ENCODE measurements at regions not wholly inside any gene's neighbourhood (a gene's known extent, or its start where the extent isn't known, plus 50 kb on each side); places are given as distances from the start of the nearest gene placed in this dataset.

GRCh38 chr20:40813708-40814630 is 124.9 kb upstream of the MAFB start:
- FAIRE-seq: no peak
- peaks cover 0 to 6% of the 10 kb centered on the region in 2 experiments; a peak in 1 of 5 replicates for H3K27me3 ChIP-seq (ENCODE audit: control insufficient read depth in 2 of 2, insufficient read depth in 2 of 2, low read length in 2 of 2)
- CTCF ChIA-PET (ENCODE audit: low intra/inter-chr PET ratio): no interaction called here
- no peak overlapping the region for H3K9ac ChIP-seq (ENCODE audit: insufficient read depth in 1 of 2, low read depth in 2 of 2, low read length in 2 of 2)
- no peaks in the 10 kb centered on the region for H3K79me2 ChIP-seq (ENCODE audit: control insufficient read depth, insufficient read depth, low read length)
- H3K27ac ChIP-seq (ENCODE audit: extremely low read depth, low read depth, low read length): no peak overlapping the region
- H3K9me1 ChIP-seq (ENCODE audit: control insufficient read depth, insufficient read depth, low read length): no peaks in the 10 kb centered on the region
- H4K20me1 ChIP-seq (replicated peaks; ENCODE audit: control insufficient read depth, insufficient read depth, low read length): no peaks in the 10 kb centered on the region
- H3K4me2 ChIP-seq (ENCODE audit: insufficient read depth, low read length): no peak overlapping the region
- no peak for ATAC-seq
- no peak for DNase-seq (ENCODE audit: extremely low read depth in 1 of 4, low spot score in 3 of 4)
- no peak overlapping the region for H3K4me3 ChIP-seq
- no peaks in the 10 kb centered on the region; a peak in 3 of 5 replicates for H3K4me1 ChIP-seq (replicated peaks in 1 of 2; ENCODE audit: control insufficient read depth in 2 of 2, insufficient read depth in 2 of 2, low read length in 2 of 2)
- WGBS (ENCODE audit: insufficient coverage, low coverage, missing lambda C conversion rate): 0% methylated on average over 12 of the region's 13 CpGs
- BruUV-seq (replicated peaks): no TSS peak
- POLR2A ChIA-PET: interaction anchor here (1.0 kb wide), 1 partner anchor 46 kb away, joined by 5 read pairs; no protein-coding TSS in a partner anchor
- intact Hi-C loops (cut with micrococcal nuclease) (no loop called here), in situ Hi-C loops (cut with MboI) (no loop called here)
- H3K36me3 ChIP-seq (ENCODE audit: control insufficient read depth, insufficient read depth, low read length): no peaks in the 10 kb centered on the region
- no peaks in the 10 kb centered on the region for H3K9me3 ChIP-seq (replicated peaks; ENCODE audit: control insufficient read depth, insufficient read depth, low read depth, low read length)
- no peak overlapping the region for H2AFZ ChIP-seq (ENCODE audit: low read depth, low read length)
- TF ChIP-seq SRSF1 (IDR thresholded peaks at IDR 0.05; ENCODE audit: low read depth, low read length): no peak
- no peak for TF ChIP-seq ZNF140 (CRISPR knock-in tag; IDR thresholded peaks at IDR 0.05)
- TF ChIP-seq GABPA (tag; conservative IDR thresholded peaks at IDR 0.05; ENCODE audit: low read depth): no peak
- no peak for TF ChIP-seq MXD1 (CRISPR knock-in tag; IDR thresholded peaks at IDR 0.05; ENCODE audit: borderline replicate concordance, poor library complexity, severe bottlenecking)
- TF ChIP-seq FUS (optimal IDR thresholded peaks at IDR 0.05; ENCODE audit: low read depth, low read length): no peak
- no peak for TF ChIP-seq STAT5B (CRISPR knock-in tag; IDR thresholded peaks at IDR 0.05)
- TF ChIP-seq BCLAF1 (IDR thresholded peaks at IDR 0.05; ENCODE audit: borderline replicate concordance in 1 of 2, control insufficient read depth in 1 of 2, low read depth in 2 of 2, low read length in 1 of 2): no peak
- TF ChIP-seq ZNF444 (CRISPR knock-in tag; IDR thresholded peaks at IDR 0.05): no peak
- no peak for TF ChIP-seq ZNF24 (IDR thresholded peaks at IDR 0.05)
- TF ChIP-seq HMGXB4 (CRISPR knock-in tag; IDR thresholded peaks at IDR 0.05): no peak
- TF ChIP-seq ZNF324 (CRISPR knock-in tag; IDR thresholded peaks at IDR 0.05): no peak
- TF ChIP-seq CBX2 (IDR thresholded peaks at IDR 0.05; ENCODE audit: insufficient read depth, low read length, poor library complexity, severe bottlenecking): no peak
- no peak for TF ChIP-seq SOX6 (IDR thresholded peaks at IDR 0.05)
- no peak for TF ChIP-seq IRF9 (tag; IDR thresholded peaks at IDR 0.05)
- TF ChIP-seq FOXK2 (conservative IDR thresholded peaks at IDR 0.05 in 1 of 2, IDR thresholded peaks at IDR 0.05 in 1 of 2; ENCODE audit: low read depth in 2 of 2): no peak

Measured in K562 (cell line).